ENCODE measurements at regions not wholly inside any gene's neighbourhood (a gene's known extent, or its start where the extent isn't known, plus 50 kb on each side); places are given as distances from the start of the nearest gene placed in this dataset.

DNA sequence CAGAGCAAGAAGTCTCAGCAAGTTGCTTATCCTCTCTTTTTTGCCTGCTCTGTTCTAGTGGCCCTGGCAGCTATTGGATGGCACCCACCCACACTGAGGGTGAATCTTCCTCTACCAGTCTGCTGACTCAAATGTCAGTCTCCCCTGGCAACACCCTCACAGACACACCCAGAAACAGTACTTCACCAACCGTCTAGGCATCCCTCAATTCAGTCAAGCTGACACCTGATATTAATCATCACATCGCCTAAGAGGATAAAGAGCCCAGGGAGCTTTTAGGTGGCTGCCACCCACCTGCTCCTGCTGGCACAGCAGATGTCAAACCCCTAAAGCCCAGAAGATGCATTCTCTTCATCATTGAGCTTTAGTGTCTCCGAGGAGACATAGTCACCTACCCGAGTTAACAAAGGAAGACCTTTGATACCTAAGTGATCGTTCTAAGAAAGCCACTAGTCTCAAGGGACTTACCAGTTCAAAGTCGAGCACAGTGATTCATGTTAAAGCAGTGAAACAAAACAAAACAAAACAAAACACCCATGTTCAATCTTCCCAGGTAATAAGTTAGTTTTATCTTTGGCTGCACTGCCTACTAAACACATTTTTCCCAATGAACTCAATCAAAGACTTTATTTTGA is 97.7 kb upstream of the KCNQ5 start:
- in situ Hi-C loops (cut with HindIII; ENCODE audit: low pct_unique_long_range_greater_than_20kb, low sequenced_read_pairs), result no loop called here
- no peak for DNase-seq (ENCODE audit: low read depth, low spot score)

DNA sequence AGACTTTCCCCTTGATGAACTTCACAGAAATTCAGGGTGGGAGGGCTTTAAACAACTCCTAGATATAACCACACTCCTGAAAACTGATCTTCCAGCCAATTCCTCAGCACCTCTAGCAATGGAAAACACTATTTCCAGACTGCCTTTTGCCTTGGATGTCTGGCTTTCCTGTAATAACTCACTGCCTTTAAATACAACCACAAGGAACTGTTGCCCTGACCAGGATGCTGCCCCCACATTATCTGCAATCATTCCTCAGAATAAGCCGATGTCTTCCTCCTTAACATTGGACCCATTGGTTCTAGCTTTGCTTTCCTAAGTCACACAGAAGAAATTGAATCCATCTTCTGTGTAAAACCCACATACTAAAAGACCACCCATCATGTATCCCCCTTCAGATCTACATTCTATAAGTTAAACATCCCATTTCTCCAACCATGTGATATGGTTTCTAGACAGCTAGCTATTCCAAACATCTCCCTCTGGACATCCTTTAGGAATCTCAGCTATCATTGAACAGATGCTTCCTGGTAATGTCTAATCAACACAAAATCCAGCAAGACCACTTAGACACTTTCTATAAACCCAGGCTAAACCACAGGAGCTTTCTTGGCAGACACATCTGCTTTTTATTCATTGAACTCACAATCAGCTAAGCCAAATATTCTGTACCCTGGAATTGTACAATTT is 95.9 kb upstream of the KCNQ5 start:
- no peak for DNase-seq (ENCODE audit: low read depth, low spot score)
- in situ Hi-C loops (cut with HindIII; ENCODE audit: low pct_unique_long_range_greater_than_20kb, low sequenced_read_pairs), result no loop called here

DNA sequence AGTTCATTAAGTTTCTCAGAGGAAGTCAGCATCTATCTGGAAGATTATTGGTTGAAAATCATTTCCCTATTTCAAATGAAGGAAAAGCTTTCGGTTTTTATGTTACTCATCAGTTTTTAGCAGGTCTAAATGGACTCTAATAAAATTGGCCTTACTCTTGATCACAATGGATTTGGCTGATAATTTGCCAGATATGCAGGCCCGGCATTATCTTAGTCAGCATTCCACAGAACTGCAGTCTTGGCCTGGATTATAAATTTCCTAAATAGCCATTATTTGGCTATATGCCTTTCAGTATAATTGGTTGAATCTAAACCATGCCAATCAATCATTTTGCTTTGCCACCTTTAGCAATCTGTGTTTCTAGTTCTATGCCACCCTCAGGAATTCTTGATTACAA is 91.7 kb upstream of the KCNQ5 start:
- in situ Hi-C loops (cut with HindIII; ENCODE audit: low pct_unique_long_range_greater_than_20kb, low sequenced_read_pairs), result no loop called here

GRCh38 chr6:72530750-72531149 is 91.1 kb upstream of the KCNQ5 start:
- DNase-seq (ENCODE audit: low read depth, low spot score), result no peak
- in situ Hi-C loops (cut with HindIII; ENCODE audit: low pct_unique_long_range_greater_than_20kb, low sequenced_read_pairs), result no loop called here

More for the DNA sequence above, 91.7 kb upstream of the KCNQ5 start:
- DNase-seq (ENCODE audit: low read depth, low spot score), result no peak

GRCh38 chr6:72533606-72534005 is 88.3 kb upstream of the KCNQ5 start:
- in situ Hi-C loops (cut with HindIII; ENCODE audit: low pct_unique_long_range_greater_than_20kb, low sequenced_read_pairs), result no loop called here

DNA sequence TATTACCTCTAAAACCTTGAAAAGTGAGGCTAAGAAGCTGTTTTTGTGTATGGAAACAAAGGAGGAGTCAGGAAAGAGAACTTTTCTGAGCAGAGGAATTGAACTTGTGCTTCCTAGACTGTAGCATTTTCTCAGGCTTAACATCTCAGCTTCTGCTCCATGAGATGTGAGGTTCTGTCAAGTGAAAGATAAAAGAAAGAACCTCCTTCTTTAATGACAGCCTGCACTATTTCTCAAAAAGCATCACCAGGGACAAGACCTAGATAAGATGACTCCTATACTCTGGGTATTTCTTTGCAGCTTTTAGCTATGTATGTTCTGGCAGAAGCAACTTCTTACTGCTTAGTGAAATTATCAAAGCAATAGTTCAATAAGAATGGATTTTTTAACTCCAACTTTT is 87.6 kb upstream of the KCNQ5 start:
- in situ Hi-C loops (cut with HindIII; ENCODE audit: low pct_unique_long_range_greater_than_20kb, low sequenced_read_pairs), result no loop called here
- DNase-seq (ENCODE audit: low read depth, low spot score), result no peak

More at GRCh38 chr6:72533606-72534005, 88.3 kb upstream of the KCNQ5 start:
- DNase-seq (ENCODE audit: low read depth, low spot score), result no peak

- in situ Hi-C loops (cut with HindIII; ENCODE audit: low pct_unique_long_range_greater_than_20kb, low sequenced_read_pairs), result no loop called here
- no peak for DNase-seq (ENCODE audit: low read depth, low spot score)
These were observed 86.7 kb upstream of the KCNQ5 start for GRCh38 chr6:72535124-72535523.

- in situ Hi-C loops (cut with HindIII; ENCODE audit: low pct_unique_long_range_greater_than_20kb, low sequenced_read_pairs), result no loop called here
- no peak for DNase-seq (ENCODE audit: low read depth, low spot score)
These were observed 74.8 kb upstream of the KCNQ5 start for GRCh38 chr6:72547020-72547419.

GRCh38 chr6:72551470-72551869 is 70.4 kb upstream of the KCNQ5 start:
- DNase-seq (ENCODE audit: low read depth, low spot score), result no peak
- in situ Hi-C loops (cut with HindIII; ENCODE audit: low pct_unique_long_range_greater_than_20kb, low sequenced_read_pairs), result no loop called here

- in situ Hi-C loops (cut with HindIII; ENCODE audit: low pct_unique_long_range_greater_than_20kb, low sequenced_read_pairs), result no loop called here
- no peak for DNase-seq (ENCODE audit: low read depth, low spot score)
These were observed 68.9 kb upstream of the KCNQ5 start for GRCh38 chr6:72552938-72553337.

DNA sequence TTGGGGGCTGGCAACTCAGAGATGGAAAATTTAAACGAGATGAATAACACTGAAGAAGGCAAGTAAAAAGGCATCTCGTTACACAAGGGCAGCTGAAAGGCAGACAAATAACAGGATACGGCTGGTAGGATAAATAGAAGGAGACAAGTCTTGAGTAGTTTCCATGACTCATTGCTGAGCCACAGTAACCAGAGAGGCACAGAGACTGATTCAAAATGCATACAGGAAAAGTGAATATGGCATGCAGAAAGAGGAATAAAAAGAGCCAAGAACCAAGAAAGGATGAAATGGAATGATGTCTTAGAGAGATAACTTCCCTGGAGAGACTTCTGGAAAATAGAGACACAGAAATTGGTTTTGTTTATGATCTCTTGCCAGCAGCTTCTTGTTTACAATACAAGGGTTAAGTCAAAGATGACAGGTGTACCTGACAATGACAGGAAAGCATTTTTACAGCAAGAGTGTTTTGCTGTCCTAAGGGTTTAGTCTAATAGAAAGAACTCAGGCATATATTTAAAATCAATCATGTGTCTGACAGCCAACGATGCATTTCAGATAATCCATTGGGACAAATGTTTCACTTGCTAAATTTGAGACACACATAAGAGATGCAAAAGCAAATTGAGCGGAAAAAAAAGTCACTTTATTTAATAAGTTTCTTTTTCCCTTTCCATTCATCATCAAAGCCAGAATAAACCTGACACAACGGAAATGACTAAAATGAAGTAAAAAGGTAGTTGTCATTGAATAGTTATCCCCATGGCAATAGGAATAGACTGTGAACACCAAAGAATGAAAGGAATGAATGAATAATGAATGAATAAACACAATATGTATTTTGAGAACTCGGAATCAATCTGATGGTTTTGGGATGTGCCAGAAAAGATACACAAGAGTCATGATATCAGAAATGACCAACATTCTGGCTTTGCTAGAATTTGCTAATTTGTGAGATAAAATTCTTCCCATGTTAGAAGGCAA is 68.0 kb upstream of the KCNQ5 start:
- no peak for DNase-seq (ENCODE audit: low read depth, low spot score)

GRCh38 chr6:72554761-72555221 is 67.1 kb upstream of the KCNQ5 start:
- in situ Hi-C loops (cut with HindIII; ENCODE audit: low pct_unique_long_range_greater_than_20kb, low sequenced_read_pairs), result no loop called here
- no peak for DNase-seq (ENCODE audit: low read depth, low spot score)

More for the DNA sequence above, 68.0 kb upstream of the KCNQ5 start:
- in situ Hi-C loops (cut with HindIII; ENCODE audit: low pct_unique_long_range_greater_than_20kb, low sequenced_read_pairs), result no loop called here

DNA sequence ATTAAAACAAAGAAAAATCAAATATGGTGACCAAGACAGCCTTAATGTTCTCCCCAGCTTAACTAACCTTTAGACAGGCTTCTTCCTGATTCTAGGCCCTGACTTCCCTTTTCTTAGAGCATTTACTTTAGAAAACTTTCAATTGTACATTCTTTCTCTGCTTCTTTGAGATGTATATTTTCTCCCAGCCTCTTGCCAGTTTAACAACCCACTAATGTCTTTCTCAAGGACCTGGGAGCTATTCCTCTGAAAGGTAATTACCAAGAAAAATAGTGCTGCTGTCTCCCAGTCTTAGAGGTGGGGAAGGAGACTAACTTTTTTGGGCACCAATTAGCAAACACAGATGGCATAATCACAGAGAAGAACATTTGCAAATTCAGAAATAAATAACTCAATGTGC is 62.8 kb upstream of the KCNQ5 start:
- in situ Hi-C loops (cut with HindIII; ENCODE audit: low pct_unique_long_range_greater_than_20kb, low sequenced_read_pairs), result no loop called here
- no peak for DNase-seq (ENCODE audit: low read depth, low spot score)

- no peak for DNase-seq (ENCODE audit: low read depth, low spot score)
- in situ Hi-C loops (cut with HindIII; ENCODE audit: low pct_unique_long_range_greater_than_20kb, low sequenced_read_pairs), result no loop called here
These were observed 62.3 kb upstream of the KCNQ5 start for GRCh38 chr6:72559555-72559954.

DNA sequence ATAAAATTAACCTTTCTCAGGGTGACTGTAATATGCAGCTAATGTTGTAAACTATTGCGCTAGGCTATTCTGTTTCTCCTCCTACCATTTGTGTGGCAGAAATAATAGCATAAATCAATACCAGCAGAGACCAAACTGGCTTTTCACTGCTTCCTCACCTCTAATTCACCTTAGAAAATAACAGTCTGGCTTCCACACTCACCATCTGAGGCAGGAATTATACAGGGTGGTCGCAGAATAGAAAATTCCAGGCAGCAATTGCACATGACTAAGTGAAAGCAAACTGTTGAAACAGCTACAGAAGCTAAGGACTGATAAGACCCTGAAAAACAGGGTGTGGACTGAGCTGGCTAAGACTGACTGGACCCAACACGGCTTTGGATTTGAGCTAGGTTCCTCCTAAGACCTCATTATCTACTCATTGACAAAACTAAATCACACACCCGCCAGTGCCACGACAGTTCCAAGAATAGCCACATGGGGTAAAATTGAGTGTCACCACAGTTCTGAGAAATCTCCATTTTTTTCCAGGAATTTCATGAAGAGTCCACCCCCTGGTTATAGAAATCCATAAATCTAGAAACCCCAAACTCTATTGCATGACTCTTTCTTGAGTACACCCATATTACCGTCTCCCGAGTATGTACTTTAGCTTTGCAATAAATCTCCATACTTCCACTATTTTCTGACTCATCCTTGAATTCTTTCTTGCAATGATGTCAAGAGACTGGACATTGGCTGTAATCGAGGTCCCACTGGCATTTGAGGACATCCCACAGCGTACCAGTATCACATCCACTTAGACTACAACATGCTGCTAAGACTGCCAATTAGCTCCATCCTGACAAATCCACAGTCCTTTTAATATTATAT is 60.9 kb upstream of the KCNQ5 start:
- in situ Hi-C loops (cut with HindIII; ENCODE audit: low pct_unique_long_range_greater_than_20kb, low sequenced_read_pairs), result no loop called here
- DNase-seq (ENCODE audit: low read depth, low spot score), result peak; percentile 12

DNA sequence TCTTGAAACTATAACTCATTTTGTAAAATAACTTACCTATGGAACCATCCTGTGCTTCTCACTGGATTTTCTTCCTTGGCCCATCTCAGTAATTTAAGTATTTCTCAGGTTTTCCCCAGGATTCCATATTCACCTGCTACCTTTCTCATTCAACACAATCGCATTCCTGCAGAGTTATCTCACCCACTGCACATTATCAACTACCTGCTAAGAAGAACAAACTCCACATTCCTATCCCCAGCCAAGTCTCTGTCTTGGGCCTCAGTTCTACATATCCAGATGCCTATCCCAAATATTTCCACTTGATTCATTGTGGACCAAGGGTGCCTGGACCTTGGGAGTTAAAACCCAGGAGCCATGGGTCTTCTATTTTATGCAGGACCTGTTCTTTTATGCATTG is 60.2 kb upstream of the KCNQ5 start:
- in situ Hi-C loops (cut with HindIII; ENCODE audit: low pct_unique_long_range_greater_than_20kb, low sequenced_read_pairs), result no loop called here
- DNase-seq (ENCODE audit: low read depth, low spot score), result no peak

- no peak for DNase-seq (ENCODE audit: low read depth, low spot score)
- in situ Hi-C loops (cut with HindIII; ENCODE audit: low pct_unique_long_range_greater_than_20kb, low sequenced_read_pairs), result no loop called here
These were observed 57.6 kb upstream of the KCNQ5 start for GRCh38 chr6:72564231-72564630.
